CD1c-positive myeloid dendritic cell (primary cell): ENCODE measurements at regions not wholly inside any gene's neighbourhood (a gene's known extent, or its start where the extent isn't known, plus 50 kb on each side); places are given as distances from the start of the nearest gene placed in this dataset.

ENCODE experiments used
- DNase-seq: peaks from one replicate; pipeline ENCODE4 v3.0.0-alpha.2; 2016; ENCODE audit errors: extremely low spot score

DNA sequence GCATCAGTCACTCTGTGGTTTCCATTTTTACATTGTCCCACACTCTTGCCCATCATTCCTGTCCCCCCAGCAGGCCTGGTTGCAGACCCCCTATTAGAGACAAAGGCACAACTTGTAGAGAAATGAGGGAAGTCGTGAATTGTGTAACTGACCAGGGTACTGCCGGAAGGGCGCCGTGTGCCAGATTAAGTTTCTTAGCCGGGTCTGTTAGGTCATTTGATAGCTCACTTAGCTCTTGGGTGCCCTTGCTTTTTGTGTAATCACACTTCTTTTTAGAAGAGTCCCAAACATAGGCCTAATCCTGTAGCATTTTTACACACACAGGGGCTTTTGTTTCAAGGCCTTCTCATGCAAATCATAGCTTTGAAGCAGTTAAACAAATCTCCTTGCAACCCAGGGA is 87.2 kb downstream of the CTAGE1 start:
- no peak for DNase-seq

DNA sequence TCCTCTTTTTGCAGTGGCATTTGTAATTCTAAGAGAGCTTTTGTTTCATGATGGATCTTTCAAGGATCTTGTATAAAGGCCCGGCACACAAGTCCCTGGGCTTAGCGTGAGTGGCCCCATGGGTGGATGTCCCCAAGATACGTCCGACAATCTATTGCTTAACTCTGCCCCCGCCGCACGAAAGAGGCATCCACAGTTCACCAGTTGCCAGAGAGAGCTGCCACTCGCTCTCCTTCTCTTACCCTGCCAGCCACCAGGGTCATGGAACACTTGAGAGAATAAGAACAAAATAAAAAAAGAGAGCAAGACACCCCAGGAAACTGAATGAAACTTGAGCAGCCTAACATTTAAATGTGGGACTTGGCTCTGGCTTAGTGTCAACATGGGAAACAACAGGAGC is 92.3 kb downstream of the CTAGE1 start:
- no peak for DNase-seq

DNA sequence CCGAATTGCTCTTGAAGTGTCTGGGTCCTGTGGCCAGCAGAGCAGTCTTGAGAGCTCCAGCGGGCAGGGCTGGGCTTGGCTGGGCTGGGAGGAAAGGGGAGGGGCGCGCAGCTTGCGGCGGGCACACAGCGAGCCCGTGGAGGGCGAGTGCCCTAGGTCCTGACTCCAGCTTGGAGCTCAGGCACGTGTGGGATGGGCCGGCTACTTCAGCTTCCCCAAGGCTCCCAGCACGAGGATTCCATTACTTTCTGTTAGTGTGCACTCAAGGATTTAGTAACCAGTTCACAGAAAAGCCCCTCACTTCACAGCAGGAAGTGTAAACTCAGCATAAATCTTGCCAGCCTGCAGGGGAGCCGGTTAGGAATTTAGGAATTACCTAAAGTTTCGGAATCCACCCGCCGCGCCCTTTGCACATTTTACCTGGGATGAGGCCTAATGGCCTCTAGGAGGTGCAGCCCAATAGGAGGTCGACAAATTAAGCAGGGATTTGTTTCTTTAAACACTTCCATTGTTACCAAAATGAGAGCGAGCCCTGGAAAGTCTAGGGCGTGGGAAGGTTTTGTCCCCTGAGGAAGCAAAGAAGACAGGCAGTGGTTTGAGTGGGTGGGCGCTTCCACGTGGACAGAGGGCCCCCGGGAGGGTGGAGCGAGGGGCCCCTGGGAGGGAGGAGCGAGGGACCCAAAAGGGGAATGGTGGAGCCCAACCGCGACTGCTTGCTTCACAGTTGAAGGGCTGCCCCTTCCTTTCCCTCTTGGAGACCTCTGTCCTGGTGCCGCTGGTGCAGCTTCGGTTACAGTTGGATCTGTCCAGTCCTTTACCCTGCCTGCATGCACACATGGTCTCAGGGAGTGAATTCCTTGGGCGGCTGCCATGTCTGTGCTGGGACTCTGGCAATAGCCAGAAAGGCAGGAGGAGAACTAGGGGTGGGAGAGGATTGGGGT is 93.3 kb downstream of the CTAGE1 start:
- peak; percentile 88 for DNase-seq

DNA sequence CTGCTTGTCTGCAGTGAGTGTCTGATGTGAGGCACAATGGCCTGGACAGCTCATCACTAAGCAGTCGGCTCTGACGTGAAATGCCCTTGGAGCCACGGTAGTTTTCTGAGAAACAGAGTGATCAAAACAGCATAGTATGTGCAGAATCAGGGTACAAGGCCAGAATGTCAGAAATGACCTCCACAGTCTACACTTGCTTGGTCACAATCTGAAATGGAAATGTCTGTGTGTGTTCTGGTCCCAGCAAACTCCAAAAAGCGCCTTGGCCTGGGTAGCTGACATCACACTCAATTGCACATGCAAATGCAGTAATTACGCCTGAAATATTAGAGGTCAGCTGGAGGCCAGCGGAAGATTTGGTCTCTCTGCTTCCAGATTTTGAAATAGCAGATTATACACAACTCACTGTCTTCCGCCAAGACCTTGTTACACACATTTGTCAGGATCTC is 95.4 kb downstream of the CTAGE1 start:
- DNase-seq, result peak; percentile 37

DNA sequence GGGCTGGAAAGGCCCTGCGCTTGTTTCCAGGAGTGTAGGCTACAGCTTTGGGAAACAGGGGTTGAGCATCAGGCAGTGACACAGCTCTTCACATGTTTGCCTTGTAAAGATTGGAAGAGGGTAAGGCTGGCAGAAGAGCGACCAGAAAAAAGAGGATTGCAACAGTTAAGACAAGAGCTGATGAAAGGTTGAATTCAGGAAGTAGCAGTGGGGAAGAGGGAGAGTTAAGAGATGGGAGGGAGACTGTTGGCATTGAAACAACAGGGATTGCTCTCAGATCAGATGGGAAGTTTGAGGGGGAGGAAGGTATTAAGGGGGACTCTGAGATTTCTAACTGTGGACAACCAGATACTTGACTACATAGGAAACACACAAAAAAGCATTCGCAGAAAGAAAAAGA is 96.9 kb downstream of the CTAGE1 start:
- no peak for DNase-seq

DNA sequence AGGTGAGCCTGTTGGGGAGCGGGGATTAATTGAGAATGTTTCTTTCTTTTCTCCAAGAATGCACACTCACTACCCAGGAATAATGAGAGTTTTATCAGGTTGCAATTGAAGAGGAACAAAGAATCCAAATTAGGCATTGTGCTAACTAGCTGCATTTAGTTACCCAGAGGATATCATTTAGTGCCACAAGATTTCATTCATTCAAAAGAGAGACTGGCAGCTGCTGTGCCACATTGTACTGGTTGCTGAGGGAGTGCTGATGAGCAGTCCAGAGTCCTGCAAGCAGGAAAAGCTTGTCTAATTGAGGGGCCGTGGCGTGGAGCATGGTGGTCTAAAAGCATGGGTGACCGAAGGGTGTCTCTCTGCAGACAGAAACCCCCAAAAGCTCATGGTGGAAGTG is 97.6 kb downstream of the CTAGE1 start:
- DNase-seq, result no peak

DNA sequence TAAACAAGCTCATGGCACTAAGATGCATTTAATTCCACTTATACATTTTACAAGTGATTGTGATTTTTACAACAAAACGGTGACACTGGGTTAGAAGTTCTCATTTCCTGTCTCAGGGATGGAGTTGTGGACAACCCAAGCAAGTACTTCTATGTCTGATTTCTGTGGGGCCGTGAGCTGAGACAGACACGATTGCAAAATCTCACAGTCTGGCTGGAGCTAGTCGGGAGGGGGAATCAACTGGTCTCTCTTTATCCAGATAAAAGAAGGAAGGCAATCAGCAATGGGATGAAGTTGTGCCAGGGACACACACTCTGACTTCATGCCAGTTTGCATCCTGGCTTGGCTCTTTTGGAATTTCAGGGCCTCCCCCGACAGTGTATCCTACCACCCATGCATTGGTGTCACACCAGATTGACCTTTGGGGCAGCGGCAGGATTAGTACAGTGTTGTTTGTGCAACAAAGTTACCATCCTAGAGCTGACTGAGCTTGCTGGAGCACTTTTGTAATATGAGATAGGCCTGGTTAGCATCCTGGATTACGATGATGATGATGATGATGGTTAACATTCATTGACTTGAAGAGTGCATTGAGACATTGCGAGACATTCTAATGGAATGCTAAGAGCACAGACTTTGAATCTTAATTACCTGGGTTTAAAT is 98.8 kb downstream of the CTAGE1 start:
- DNase-seq, result no peak

DNA sequence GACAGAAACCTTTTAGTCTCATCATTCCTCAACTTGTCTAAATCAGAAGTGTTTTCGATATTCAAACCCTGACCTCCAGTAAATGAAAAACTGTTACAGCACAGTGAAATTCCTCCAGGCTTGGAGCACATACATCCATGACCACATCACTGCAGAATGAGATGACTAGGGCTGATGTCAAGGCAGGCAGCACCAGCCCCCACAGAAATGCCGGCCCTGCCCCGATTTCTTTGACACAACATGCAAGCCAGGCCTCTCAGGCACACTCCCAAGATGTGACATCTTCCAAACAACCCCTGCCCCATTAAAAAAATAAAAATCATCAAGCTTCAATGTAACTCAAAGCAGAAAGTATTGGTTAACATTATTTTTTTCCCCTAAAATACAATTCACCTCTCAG is 103.3 kb downstream of the CTAGE1 start:
- no peak for DNase-seq

DNA sequence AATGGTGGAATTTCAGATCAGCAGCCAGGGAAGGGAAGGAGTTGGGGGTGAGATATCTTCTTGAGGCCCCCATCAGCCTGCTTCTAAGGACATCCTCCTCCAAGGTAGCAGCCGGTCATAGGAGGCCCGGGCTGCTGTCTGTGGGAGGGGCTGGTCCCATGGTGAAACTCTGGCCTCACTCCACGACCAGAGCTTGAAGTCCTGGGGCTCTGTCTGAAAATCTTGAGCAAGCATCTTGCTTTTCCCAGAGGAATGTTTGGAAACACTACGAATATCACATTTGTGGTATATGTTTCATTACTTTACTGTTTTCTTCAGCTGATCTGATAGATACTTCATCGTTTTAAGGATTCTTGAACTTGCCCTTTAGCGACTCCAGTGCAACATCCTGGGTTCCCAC is 103.7 kb downstream of the CTAGE1 start:
- DNase-seq, result no peak

DNA sequence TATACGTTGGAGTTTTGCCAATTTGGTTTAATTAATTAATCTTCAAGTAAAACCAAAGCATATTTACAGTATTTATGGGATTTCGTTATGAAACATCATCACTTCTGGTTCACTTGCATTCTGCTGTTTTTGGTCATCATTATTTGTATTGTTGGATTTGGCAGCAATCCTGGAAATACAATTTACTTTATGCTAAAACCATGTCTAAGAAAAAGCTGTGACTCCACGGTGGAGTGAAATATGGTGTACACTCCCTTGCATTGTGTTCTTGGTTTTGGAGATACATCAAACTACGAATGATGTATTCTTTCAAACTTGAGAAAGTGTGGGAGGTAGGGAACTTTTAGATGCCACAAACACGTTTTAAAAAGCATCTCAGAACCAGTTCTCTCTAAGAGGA is 106.4 kb downstream of the CTAGE1 start:
- no peak for DNase-seq

DNA sequence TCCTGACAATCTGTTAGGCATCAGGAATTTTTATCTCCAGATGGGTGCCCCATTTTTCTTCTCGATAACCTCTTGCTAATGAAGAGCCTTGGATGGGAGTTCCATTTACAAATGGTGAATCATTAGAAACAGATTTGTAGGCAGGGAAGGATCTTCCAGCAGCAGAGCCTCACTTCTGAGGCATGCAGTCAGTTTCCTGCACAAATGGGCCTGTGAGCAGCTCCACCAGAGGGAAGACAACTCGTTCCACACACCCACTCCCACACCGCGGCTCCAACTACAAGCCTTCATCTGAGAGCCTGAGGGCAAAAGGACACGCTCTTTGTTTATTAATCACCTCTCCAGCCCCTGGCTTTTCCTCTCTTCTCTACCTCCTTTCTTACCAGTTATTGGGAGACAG is 108.5 kb downstream of the CTAGE1 start:
- no peak for DNase-seq

DNA sequence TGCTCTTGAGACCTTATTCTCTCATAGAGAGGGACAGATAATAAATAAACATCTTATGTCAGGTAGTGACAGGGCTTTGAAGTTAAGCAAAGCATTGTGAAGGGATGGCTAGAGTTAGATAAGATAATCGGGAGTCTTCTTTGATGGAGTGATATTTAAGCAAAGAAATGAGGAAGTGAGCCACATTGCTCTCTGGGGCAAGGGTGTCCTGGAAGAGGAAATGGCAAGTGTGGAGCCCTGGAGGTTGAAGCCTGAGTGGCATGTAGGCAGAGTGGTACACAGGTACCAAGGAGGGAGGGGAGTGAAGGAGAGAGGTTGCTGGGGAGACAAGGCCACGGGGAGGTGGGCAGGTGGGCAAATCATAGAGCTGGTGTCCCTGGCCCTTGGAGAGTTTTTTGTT is 110.2 kb downstream of the CTAGE1 start:
- DNase-seq, result peak; percentile 61

DNA sequence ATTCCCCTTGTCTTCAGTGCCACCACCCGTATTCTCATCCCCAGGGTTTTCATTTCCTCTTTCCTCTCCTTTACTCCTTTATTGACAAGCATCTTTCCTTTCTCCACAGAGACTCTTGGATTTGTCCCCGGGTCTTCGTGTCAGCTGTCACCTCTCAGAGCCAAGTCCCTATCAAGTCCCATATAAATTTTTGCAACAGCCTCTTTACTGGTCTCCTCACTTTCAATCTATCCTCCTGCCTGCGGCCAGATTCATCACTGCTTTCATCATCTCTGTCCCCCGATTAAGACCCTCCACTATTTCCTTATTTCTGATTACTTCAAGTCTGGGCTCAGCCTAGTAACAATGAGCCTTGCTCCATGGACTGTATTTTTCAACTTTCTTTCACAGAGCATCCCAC is 113.8 kb downstream of the CTAGE1 start:
- DNase-seq, result no peak

DNA sequence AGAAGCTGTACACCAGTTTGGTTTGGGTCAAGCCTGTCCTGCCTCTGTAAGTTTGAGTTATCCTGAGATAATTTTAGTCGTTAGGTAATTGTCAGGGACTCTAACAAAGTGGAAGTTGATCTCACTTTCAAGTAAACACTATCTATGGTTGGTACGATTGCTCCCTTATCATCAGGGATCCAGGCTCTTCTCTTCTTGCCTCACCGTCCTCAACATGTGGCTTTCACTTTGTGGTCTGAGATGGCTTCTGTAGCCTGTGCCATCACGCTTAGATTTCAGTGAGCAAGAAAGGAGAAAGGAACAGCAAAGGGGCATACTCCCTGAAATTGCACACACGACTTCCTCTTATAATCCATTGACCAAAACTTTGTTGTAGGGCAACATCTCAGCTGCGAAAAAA is 115.6 kb downstream of the CTAGE1 start:
- DNase-seq, result peak; percentile 35

DNA sequence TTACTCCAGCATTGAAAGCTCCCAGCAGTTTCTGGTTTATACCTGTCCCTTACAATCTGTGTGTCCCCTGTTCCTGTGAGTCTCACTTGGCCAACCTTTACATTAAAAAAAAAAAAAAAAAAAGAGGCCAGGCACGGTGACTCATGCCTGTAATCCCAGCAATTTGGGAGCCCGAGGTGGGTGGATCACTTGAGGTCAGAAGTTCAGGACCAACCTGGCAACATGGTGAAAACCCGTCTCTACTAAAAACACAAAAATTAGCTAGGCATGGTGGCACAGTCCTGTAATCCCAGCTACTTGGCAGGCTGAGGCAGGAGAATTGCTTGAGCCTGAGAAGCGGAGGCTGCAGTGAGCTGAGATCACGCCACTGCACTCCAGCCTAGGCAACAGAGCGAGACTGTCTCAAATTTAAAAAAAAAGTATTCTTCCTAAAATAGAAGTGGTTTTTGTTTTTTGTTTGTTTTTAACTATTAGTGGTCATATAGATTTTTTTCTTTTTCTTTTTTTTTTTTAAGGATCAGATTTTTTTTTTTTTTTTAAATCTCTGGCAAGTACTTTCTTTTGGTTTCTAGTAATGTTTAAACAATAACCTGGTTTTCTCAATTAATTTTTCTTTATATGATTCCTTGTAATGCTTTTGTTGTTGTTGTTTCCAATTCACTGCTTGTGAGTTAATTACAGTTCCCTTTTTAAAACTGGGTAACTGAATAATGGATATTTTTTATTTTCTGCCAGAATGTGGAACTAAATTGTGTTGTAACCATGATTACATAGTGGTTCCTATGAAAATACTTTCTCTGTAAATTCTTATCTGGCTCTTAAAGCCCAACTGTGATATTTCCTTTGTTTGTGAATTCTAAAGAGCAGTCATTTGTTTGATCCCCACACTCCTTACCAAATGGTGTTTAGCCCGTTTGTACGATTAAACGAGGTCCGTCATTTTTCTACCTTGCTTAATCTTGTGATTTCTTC is 116.8 kb downstream of the CTAGE1 start:
- DNase-seq, result peak; percentile 73

DNA sequence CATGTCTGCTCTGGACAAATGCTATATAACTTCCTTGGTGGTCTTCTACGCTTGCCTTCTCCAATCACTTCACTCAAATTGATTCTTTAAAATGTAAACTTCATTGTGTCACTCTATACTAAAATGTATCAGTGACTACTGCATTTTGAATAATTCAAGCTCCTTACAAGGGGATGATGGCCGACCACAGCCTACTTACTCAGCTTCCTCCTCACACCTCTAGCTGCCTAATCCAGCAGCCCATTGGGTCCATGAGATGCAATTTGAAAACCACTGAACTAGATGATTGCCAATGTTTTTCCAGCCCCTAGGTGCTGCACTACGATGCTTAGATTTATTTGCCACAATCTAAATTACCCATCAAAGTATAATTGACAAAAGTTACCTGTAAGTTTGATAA is 120.7 kb downstream of the CTAGE1 start:
- DNase-seq, result no peak

DNA sequence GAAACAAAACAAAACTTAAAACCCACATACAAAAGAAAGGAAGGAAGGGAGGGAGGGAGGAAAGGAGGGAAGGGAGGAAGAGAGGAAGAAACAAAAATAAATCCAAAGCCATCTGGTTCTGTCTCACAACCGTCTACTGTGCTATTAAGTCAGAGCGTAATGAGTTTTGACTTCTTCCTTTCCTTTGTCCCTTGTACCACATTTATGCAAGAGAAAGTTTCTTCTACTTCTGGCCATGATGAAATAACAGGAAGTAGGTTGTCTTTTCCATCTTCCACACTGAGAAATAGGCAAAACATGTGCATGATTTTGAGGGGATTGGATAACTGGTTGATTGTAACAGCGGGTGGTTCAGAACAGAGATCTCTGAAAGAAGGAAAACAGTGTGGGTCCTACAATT is 121.4 kb downstream of the CTAGE1 start:
- no peak for DNase-seq

DNA sequence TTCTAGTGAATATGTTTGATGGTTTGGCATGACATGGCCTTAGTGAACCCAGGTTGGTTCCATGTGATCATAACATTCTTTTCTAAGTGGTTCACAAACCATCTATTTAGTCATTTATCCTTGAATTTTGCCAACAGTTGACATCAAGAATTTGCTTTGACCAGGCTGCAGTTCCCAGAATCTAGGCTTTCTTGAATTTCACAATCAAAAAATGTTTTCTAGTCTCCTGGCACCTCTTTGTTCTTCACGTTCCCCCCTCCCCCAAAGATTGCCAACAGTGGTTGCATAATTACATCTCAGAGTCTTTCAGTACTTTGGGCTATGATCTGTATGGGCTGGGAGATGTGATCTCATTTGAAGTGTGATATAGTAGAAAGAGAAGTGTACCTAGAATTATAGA is 124.0 kb downstream of the GATA6 start:
- no peak for DNase-seq

DNA sequence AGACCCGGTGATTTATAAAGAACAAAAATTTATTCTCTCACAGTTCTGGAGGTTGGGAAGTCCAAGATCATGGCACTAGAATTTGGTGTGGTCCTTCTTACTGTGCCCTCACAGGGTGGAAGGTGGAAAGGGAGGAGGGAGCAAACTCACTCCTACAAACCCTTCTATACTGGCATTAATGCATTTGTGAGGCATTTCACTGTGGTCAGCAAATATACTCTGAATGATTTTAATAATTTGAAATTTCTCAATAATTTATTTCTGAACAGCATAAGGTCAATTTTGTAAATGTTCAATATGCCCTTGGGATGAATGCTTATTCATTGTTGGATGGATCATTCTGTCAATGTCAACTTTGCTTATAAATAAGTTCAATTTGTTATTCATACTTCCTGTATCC is 120.6 kb downstream of the GATA6 start:
- DNase-seq, result no peak

DNA sequence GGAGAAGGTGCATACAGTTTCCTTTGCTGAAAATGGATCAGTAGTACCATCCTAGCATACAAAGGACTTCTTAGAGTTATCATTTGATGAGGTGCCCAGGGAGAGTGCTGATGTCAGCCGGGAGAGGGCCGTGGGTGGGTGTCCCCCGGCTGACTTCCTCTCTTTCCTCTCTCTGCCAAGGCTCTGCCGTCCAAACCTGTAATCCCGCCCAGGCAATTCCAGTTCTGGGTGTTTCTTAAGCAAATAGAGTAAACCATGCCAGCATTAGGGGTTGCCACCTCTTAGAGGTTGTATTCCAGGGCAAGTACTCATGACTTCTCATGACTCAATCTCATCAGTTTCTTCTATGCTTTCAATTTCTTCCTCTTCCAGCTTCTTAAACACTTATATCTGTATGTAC is 117.2 kb downstream of the GATA6 start:
- DNase-seq, result peak; percentile 67

DNA sequence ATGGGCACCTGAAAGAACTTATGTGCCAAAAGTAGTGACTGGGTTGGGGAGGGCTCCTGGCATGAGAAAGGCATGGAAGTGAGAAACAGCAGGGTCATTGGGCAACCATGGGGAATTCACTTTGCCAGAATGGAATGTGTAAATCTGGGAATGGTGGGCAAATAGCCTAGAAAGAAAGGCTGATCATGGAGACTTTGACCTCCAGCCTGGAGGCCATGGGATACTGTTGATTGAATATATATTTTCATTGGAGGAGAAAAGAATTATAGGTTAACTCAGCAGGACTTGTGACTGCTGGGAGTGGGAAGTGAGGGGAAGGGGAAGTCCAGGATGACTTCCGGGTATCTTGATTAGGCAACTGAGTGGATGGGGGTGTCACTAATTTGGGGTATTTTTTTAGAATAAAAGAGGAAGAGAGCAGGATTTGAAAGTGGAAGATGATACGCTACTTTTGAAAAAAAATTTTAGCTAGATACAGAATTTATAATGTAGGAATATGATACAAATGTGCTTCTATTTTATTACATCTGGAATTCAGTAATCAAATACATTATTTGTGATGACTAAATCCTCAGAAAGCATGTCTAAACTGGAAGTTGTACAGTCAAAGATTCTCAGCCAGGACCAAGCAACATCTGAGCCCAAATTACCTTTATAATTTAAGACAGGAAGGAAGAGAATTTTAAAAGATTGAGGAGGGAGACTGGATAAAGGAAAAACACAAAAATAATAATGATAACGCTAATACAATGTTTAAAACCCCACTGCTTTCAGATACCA is 116.2 kb downstream of the GATA6 start:
- peak; percentile 80 for DNase-seq
